GM10248 (cell line): ENCODE measurements at regions not wholly inside any gene's neighbourhood (a gene's known extent, or its start where the extent isn't known, plus 50 kb on each side); places are given as distances from the start of the nearest gene placed in this dataset.
A peak's percentile ranks its signal among the peaks of the same experiment; 100 is the strongest.

Experiments used
- CTCF ChIA-PET: fragments of 300-600 bp; sonication (Branson Sonifier 250); formaldehyde crosslinking; extraction: SDS; loops from one replicate; lab custom pipeline; 2021; ENCODE audit warnings: antibody characterized with exemption; lab: Yijun Ruan, JAX
- POLR2A ChIA-PET: fragments of 350-650 bp; sonication (Branson Sonifier 250); formaldehyde crosslinking; extraction: SDS; loops from one replicate; lab custom pipeline; 2020; ENCODE audit warnings: antibody characterized with exemption; lab: Yijun Ruan, JAX
- DNase-seq: peaks from one replicate; pipeline ENCODE4 v3.0.0; 2012; ENCODE audit errors: extremely low spot score
- CTCF ChIP-seq: IDR thresholded peaks from 2 replicates; pipeline ENCODE4 v1.5.1; 2012; ENCODE audit warnings: mild to moderate bottlenecking, low read depth; ENCODE audit errors: extremely low read depth, missing control alignments, control extremely low read depth

- no peak for DNase-seq
- no peak for TF ChIP-seq CTCF
- ChIA-PET CTCF (no interaction called here), POLR2A (no interaction called here)
Measured at GRCh38 chr14:49313108-49313507, 273.1 kb downstream of the RPS29 start.

DNA sequence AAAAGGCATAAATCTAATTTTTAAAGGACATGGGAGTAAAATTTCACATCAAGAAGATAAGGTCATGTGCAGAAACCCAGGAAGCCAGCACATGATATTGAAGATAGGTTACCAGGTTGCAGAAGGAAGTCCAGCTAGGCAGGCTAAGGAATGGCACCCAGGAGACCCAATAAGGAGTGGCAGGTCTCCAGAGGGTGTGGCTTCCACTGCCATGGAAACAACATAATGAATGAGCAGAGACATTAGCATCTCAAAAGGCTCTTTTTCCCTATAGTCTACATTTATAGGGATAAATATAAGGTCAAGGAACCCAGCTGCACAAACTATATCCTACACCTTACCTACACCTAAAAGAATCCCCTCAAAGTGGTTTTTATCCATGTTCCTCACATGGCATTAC lies 275.9 kb downstream of the RPS29 start:
- no peak for TF ChIP-seq CTCF
- ChIA-PET POLR2A (no interaction called here), CTCF (no interaction called here)
- no peak for DNase-seq

DNA sequence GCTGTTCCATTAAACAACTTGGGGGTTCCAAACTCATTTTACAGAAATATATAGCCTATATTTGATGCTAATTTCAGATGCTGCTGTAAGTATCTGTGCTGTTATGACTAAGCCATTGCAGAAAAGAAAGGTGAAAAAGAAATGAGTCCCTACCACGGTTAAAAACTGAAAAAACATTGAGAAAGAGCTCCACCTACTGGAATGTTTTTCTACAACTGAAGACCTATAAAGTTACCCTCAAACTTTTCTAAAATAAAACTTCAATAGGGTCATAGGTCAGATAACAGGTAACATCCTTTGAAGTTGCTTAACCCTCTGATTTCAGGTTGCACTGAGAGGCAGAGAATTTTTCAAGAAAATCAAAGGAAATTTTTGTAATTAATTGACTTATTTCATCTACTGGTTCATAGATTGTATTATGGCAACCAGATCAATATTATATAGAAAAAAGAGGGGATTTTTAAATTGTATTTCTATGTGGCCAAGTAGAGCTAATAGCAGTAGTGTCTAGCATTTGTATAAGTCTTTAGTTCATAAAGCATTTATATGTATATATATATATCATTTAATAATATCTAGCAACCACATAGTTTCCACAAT lies 279.9 kb downstream of the RPS29 start:
- CTCF ChIA-PET: interaction anchor here (0.9 to 2.2 kb wide), 8 partner anchors 9 to 30 kb away, joined by 3 to 10 read pairs (median 3); no protein-coding TSS in a partner anchor
- POLR2A ChIA-PET: no interaction called here
- peak; percentile 18 for DNase-seq
- TF ChIP-seq CTCF: peak; percentile 41

DNA sequence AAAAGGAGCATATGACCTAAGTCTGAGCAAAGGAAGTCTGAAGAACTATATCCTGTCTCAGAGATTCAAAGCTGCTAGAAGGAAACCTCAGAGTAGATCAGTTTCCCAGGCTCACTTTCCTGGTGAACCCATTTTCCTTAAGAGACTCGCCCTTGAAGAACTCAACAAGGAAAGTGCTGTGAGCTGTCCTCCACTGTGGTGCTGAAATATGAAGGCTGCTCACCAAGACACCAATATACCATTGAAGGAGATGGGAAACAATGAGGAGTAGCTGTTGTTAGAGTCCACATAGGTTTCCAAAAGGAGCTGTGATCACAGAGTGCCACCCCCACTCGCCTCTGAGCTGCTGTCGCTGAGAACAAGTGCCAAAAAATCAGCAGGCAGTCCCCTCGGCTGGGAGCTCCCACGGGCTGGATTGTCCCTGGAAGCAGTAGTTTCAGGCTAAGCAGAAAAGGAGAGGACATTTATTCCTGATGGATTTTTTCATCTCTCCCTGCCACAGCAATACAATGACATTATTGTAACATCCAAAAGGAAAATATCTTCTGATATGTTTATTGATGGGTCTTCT lies 282.1 kb downstream of the RPS29 start:
- no peak for DNase-seq
- ChIA-PET CTCF (interaction anchor here (1.2 to 1.5 kb wide), 2 partner anchors 8 to 40 kb away, joined by 3 read pairs; no protein-coding TSS in a partner anchor), POLR2A (no interaction called here)
- TF ChIP-seq CTCF: no peak

GRCh38 chr14:49297102-49297501 lies 289.1 kb downstream of the RPS29 start:
- ChIA-PET POLR2A (no interaction called here), CTCF (interaction anchor here (0.8 to 1.4 kb wide), 2 partner anchors 9 to 12 kb away, joined by 3 read pairs; no protein-coding TSS in a partner anchor)
- TF ChIP-seq CTCF: no peak
- DNase-seq: no peak

DNA sequence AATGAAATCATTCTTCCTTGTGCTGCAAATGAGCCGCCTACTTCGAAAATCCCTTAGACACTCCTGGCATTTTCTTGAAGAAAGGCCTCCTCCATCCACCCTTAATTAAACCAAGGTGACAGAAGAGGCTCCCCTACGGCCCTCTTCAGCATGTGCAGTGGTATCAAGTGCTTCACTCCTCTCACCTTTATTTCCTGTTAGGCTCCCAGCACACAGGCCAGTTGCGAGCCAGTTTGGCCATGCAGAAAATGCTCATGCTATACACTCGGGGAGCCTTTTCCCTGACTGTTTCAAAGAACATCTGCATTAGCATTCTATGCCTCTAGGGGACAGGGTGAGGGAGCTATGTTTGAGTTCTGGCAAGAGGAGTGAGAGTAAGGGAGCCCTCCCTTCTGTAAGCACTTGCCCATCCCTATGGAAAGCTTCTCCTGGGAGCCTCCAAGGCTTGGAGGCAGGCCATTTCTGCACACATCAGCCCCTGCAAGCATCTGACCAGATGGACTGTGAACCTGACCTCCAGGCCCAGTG lies 291.5 kb downstream of the RPS29 start:
- POLR2A ChIA-PET: no interaction called here
- no peak for DNase-seq
- CTCF ChIA-PET: no interaction called here
- no peak for TF ChIP-seq CTCF
